Fibroblast of lung (primary cell): ENCODE measurements at regions not wholly inside any gene's neighbourhood (a gene's known extent, or its start where the extent isn't known, plus 50 kb on each side); places are given as distances from the start of the nearest gene placed in this dataset.
A peak's percentile ranks its signal among the peaks of the same experiment; 100 is the strongest.

ENCODE experiments used
- DNase-seq, 2 donors: peaks; one replicate each; pipeline versions ENCODE4 v3.0.0 to v3.0.0-alpha.2; 2010; ENCODE audit warnings: low read depth in 2 of 2
- H2AFZ ChIP-seq: 2 replicates; pipeline ENCODE4 v1.5.1; 2012; ENCODE audit warnings: low read length, control low read depth, inconsistent platforms
- H3K27ac ChIP-seq: 2 replicates; pipeline ENCODE4 v1.5.1; 2011; ENCODE audit warnings: low read length, control low read depth; ENCODE audit not compliant: insufficient read depth
- H3K27me3 ChIP-seq: 2 replicates; pipeline ENCODE4 v1.5.1; 2011; ENCODE audit warnings: mild to moderate bottlenecking, low read length; ENCODE audit not compliant: control insufficient read depth, insufficient read depth
- H3K36me3 ChIP-seq: 2 replicates; pipeline ENCODE4 v1.5.1; 2011; ENCODE audit warnings: low read length; ENCODE audit not compliant: control insufficient read depth, insufficient read depth
- H3K4me1 ChIP-seq: 2 replicates; pipeline ENCODE4 v1.5.1; 2011; ENCODE audit warnings: low read length; ENCODE audit not compliant: control insufficient read depth, insufficient read depth; ENCODE audit errors: extremely low read depth
- H3K4me2 ChIP-seq: 2 replicates; pipeline ENCODE4 v1.5.1; 2011; ENCODE audit warnings: low read length, control low read depth; ENCODE audit not compliant: insufficient read depth; ENCODE audit errors: extremely low read depth
- H3K4me3 ChIP-seq, 4 experiments: fragments of 200-600 bp in 1 of 4; sonication (generic) in 1 of 4; replicated peaks in 1 of 4; 2 replicates each; pipeline ENCODE4 v1.5.1; 2011 to 2016; ENCODE audit warnings: low read length in 4 of 4, low read depth in 3 of 4, mild to moderate bottlenecking in 3 of 4, control low read depth in 2 of 4, inconsistent platforms in 1 of 4, mixed read lengths in 1 of 4; ENCODE audit not compliant: insufficient read depth in 1 of 4; ENCODE audit errors: control extremely low read depth in 1 of 4
- H3K79me2 ChIP-seq: 2 replicates; pipeline ENCODE4 v1.5.1; 2012; ENCODE audit warnings: mild to moderate bottlenecking, low read length, inconsistent platforms; ENCODE audit not compliant: control insufficient read depth, insufficient read depth
- H3K9ac ChIP-seq: 2 replicates; pipeline ENCODE4 v1.5.1; 2011; ENCODE audit warnings: mild to moderate bottlenecking, low read length, control low read depth; ENCODE audit not compliant: insufficient read depth
- H3K9me3 ChIP-seq: 2 replicates; pipeline ENCODE4 v1.5.1; 2012; ENCODE audit warnings: low read depth, low read length; ENCODE audit not compliant: control insufficient read depth, insufficient read depth
- H4K20me1 ChIP-seq: 2 replicates; pipeline ENCODE4 v1.5.1; 2011; ENCODE audit warnings: low read length; ENCODE audit not compliant: control insufficient read depth, insufficient read depth; ENCODE audit errors: extremely low read depth
- CTCF ChIP-seq, 2 donors: IDR thresholded peaks in 1 of 2; conservative IDR thresholded peaks in 1 of 2; 1 replicate in 1 of 2; 2 replicates in 1 of 2; pipeline ENCODE4 v1.5.1; 2011 to 2012; ENCODE audit warnings: low read length in 2 of 2, control low read depth in 1 of 2, inconsistent platforms in 1 of 2, low read depth in 1 of 2, mild to moderate bottlenecking in 1 of 2
- EZH2 ChIP-seq: IDR thresholded peaks from 2 replicates; pipeline ENCODE4 v1.5.1; 2012; ENCODE audit warnings: low read length, control low read depth, mild to moderate bottlenecking; ENCODE audit errors: missing control alignments

- peak in 1 of 2 donors; percentile 41 for DNase-seq
- TF ChIP-seq EZH2 (no peak), CTCF (conservative IDR thresholded peaks at IDR 0.05 in 1 of 2, IDR thresholded peaks at IDR 0.05 in 1 of 2; ENCODE audit: low read depth in 1 of 2, low read length in 2 of 2) (no peak)
- no peak overlapping the region for H3K4me3 ChIP-seq
- H3K27me3 ChIP-seq: no peaks in the 10 kb centered on the region
- H3K36me3 ChIP-seq: no peaks in the 10 kb centered on the region
- no peak overlapping the region for H3K27ac ChIP-seq
- H3K79me2 ChIP-seq: no peaks in the 10 kb centered on the region
- H3K9me3 ChIP-seq: no peaks in the 10 kb centered on the region
- H2AFZ ChIP-seq: no peak overlapping the region
- no peak overlapping the region for H3K9ac ChIP-seq
- no peaks in the 10 kb centered on the region for H4K20me1 ChIP-seq
- H3K4me2 ChIP-seq: no peak overlapping the region
- H3K4me1 ChIP-seq: no peaks in the 10 kb centered on the region
Measured at GRCh38 chr6:125570526-125570925, 178.9 kb upstream of the HEY2 start.

GRCh38 chr6:125571207-125571755 is 178.2 kb upstream of the HEY2 start:
- no peak overlapping the region for H3K9ac ChIP-seq
- no peak overlapping the region for H3K4me2 ChIP-seq
- no peak for TF ChIP-seq EZH2
- no peak for TF ChIP-seq CTCF (conservative IDR thresholded peaks at IDR 0.05 in 1 of 2, IDR thresholded peaks at IDR 0.05 in 1 of 2; ENCODE audit: low read depth in 1 of 2, low read length in 2 of 2)
- no peak overlapping the region for H3K4me3 ChIP-seq
- no peaks in the 10 kb centered on the region for H3K79me2 ChIP-seq
- no peaks in the 10 kb centered on the region for H3K36me3 ChIP-seq
- no peaks in the 10 kb centered on the region for H4K20me1 ChIP-seq
- DNase-seq: peak in 1 of 2 donors; percentile 6
- no peaks in the 10 kb centered on the region for H3K9me3 ChIP-seq
- no peak overlapping the region for H3K27ac ChIP-seq
- H2AFZ ChIP-seq: no peak overlapping the region
- no peaks in the 10 kb centered on the region for H3K27me3 ChIP-seq
- H3K4me1 ChIP-seq: no peaks in the 10 kb centered on the region

- TF ChIP-seq CTCF (conservative IDR thresholded peaks at IDR 0.05 in 1 of 2, IDR thresholded peaks at IDR 0.05 in 1 of 2; ENCODE audit: low read depth in 1 of 2, low read length in 2 of 2): no peak
- no peak for TF ChIP-seq EZH2
- Histone ChIP-seq H3K9me3 (no peaks in the 10 kb centered on the region), H3K36me3 (no peaks in the 10 kb centered on the region)
Measured at GRCh38 chr6:125574604-125575003, 174.8 kb upstream of the HEY2 start.

More at GRCh38 chr6:125574604-125575003, 174.8 kb upstream of the HEY2 start:
- Histone ChIP-seq H3K4me2 (no peak overlapping the region), H4K20me1 (no peaks in the 10 kb centered on the region), H3K79me2 (no peaks in the 10 kb centered on the region), H3K27ac (no peak overlapping the region), H2AFZ (no peak overlapping the region), H3K4me3 (no peak overlapping the region), H3K9ac (no peak overlapping the region), H3K27me3 (no peaks in the 10 kb centered on the region), H3K4me1 (no peaks in the 10 kb centered on the region)
- no peak for DNase-seq
